Superior temporal gyrus (tissue), 1 donor: ENCODE measurements at regions not wholly inside any gene's neighbourhood (a gene's known extent, or its start where the extent isn't known, plus 50 kb on each side); places are given as distances from the start of the nearest gene placed in this dataset.

Experiments
- DNase-seq: peaks from one replicate; pipeline ENCODE4 v3.0.0-alpha.2; 2016; ENCODE audit errors: extremely low spot score

- no peak for DNase-seq
Observed at GRCh38 chr6:40195428-40196134, 261.3 kb upstream of the MOCS1 start.

- DNase-seq, result no peak
Observed at GRCh38 chr6:40194447-40195170, 260.3 kb upstream of the MOCS1 start.

- DNase-seq, result no peak
Observed at GRCh38 chr6:40192516-40192915, 258.3 kb upstream of the MOCS1 start.

- DNase-seq, result no peak
Observed at GRCh38 chr6:40188931-40189330, 254.7 kb upstream of the MOCS1 start.

GRCh38 chr6:40187535-40188144 is 253.4 kb upstream of the MOCS1 start:
- DNase-seq, result no peak

GRCh38 chr6:40185486-40185885 is 251.2 kb upstream of the MOCS1 start:
- no peak for DNase-seq

- DNase-seq, result no peak
Observed at GRCh38 chr6:40183902-40184301, 249.6 kb upstream of the MOCS1 start.

GRCh38 chr6:40181367-40181766 is 247.1 kb upstream of the MOCS1 start:
- no peak for DNase-seq

- DNase-seq, result no peak
Observed at GRCh38 chr6:40180271-40180670, 246.0 kb upstream of the MOCS1 start.

- DNase-seq, result no peak
Observed at GRCh38 chr6:40179496-40179895, 245.2 kb upstream of the MOCS1 start.

GRCh38 chr6:40177598-40177997 is 243.3 kb upstream of the MOCS1 start:
- no peak for DNase-seq

GRCh38 chr6:40176152-40176551 is 241.9 kb upstream of the MOCS1 start:
- DNase-seq, result peak; percentile 45

GRCh38 chr6:40172272-40172671 is 238.0 kb upstream of the MOCS1 start:
- no peak for DNase-seq

- DNase-seq, result no peak
Observed at GRCh38 chr6:40171343-40171742, 237.1 kb upstream of the MOCS1 start.

- DNase-seq, result no peak
Observed at GRCh38 chr6:40170856-40171255, 236.6 kb upstream of the MOCS1 start.

GRCh38 chr6:40169878-40170277 is 235.6 kb upstream of the MOCS1 start:
- no peak for DNase-seq

GRCh38 chr6:40166963-40167362 is 232.7 kb upstream of the MOCS1 start:
- no peak for DNase-seq

- DNase-seq, result no peak
Observed at GRCh38 chr6:40165036-40165709, 230.9 kb upstream of the MOCS1 start.

- DNase-seq, result peak; percentile 76
Observed at GRCh38 chr6:40164345-40164755, 230.1 kb upstream of the MOCS1 start.

- DNase-seq, result peak; percentile 13
Observed at GRCh38 chr6:40163924-40164323, 229.7 kb upstream of the MOCS1 start.

GRCh38 chr6:40162074-40162473 is 227.8 kb upstream of the MOCS1 start:
- no peak for DNase-seq

GRCh38 chr6:40160826-40161225 is 226.6 kb upstream of the MOCS1 start:
- no peak for DNase-seq
